Iris pigment epithelial cell (primary cell): ENCODE measurements at regions not wholly inside any gene's neighbourhood (a gene's known extent, or its start where the extent isn't known, plus 50 kb on each side); places are given as distances from the start of the nearest gene placed in this dataset.
"Not testable (repeated sequence)": the region's sequence is repeated elsewhere in the genome, so short reads cannot be mapped to it uniquely, and the experiment has no call there.

Experiments used
- DNase-seq: peaks from one replicate; pipeline ENCODE4 v3.0.0-alpha.2; 2011; ENCODE audit warnings: low read depth

GRCh38 chr5:56382896-56383295, 149.8 kb upstream of the ANKRD55 start:
- no peak for DNase-seq

GRCh38 chr5:56377573-56377972, 144.4 kb upstream of the ANKRD55 start:
- DNase-seq, result peak; percentile 22

GRCh38 chr5:56376128-56376527, 143.0 kb upstream of the ANKRD55 start:
- DNase-seq, result no peak

- DNase-seq, result no peak
Observed at GRCh38 chr5:56375011-56375410, 141.9 kb upstream of the ANKRD55 start.

GRCh38 chr5:56372491-56372890, 139.4 kb upstream of the ANKRD55 start:
- DNase-seq, result not testable (repeated sequence)

- no peak for DNase-seq
Observed at GRCh38 chr5:56369361-56369811, 136.3 kb upstream of the ANKRD55 start.

- DNase-seq, result no peak
Observed at GRCh38 chr5:56367748-56368147, 134.6 kb upstream of the ANKRD55 start.

- DNase-seq, result no peak
Observed at GRCh38 chr5:56366986-56367385, 133.9 kb upstream of the ANKRD55 start.

- no peak for DNase-seq
Observed at GRCh38 chr5:56361398-56361797, 128.3 kb upstream of the ANKRD55 start.

GRCh38 chr5:56360816-56361215, 127.7 kb upstream of the ANKRD55 start:
- peak; percentile 39 for DNase-seq

- DNase-seq, result no peak
Observed at GRCh38 chr5:56359809-56360685, 126.9 kb upstream of the ANKRD55 start.

- DNase-seq, result no peak
Observed at GRCh38 chr5:56358703-56359681, 125.9 kb upstream of the ANKRD55 start.

- no peak for DNase-seq
Observed at GRCh38 chr5:56358046-56358445, 124.9 kb upstream of the ANKRD55 start.

- no peak for DNase-seq
Observed at GRCh38 chr5:56357426-56357825, 124.3 kb upstream of the ANKRD55 start.

- DNase-seq, result no peak
Observed at GRCh38 chr5:56356836-56357160, 123.7 kb upstream of the ANKRD55 start.

- no peak for DNase-seq
Observed at GRCh38 chr5:56356121-56356835, 123.1 kb upstream of the ANKRD55 start.

- DNase-seq, result no peak
Observed at GRCh38 chr5:56354836-56355235, 121.7 kb upstream of the ANKRD55 start.

- DNase-seq, result no peak
Observed at GRCh38 chr5:56352808-56353590, 119.9 kb upstream of the ANKRD55 start.

- peak; percentile 81 for DNase-seq
Observed at GRCh38 chr5:56350597-56351170, 117.6 kb upstream of the ANKRD55 start.

- no peak for DNase-seq
Observed at GRCh38 chr5:56350011-56350596, 117.0 kb upstream of the ANKRD55 start.

GRCh38 chr5:56349461-56349860, 116.3 kb upstream of the ANKRD55 start:
- DNase-seq, result no peak
